AG09319 (cell line): ENCODE measurements at regions not wholly inside any gene's neighbourhood (a gene's known extent, or its start where the extent isn't known, plus 50 kb on each side); places are given as distances from the start of the nearest gene placed in this dataset.

Source experiments
- DNase-seq: peaks from one replicate; pipeline ENCODE4 v3.0.0-alpha.2; 2010; ENCODE audit warnings: low read depth; ENCODE audit errors: extremely low read depth
- CTCF ChIP-seq: IDR thresholded peaks from 2 replicates; pipeline ENCODE4 v1.5.1; 2011; ENCODE audit warnings: low read depth, mild to moderate bottlenecking, inconsistent platforms, low read length, moderate library complexity

GRCh38 chr2:175568109-175568730 is 386.7 kb upstream of the ATP5MC3 start:
- TF ChIP-seq CTCF = no peak
- no peak for DNase-seq

- no peak for DNase-seq
- no peak for TF ChIP-seq CTCF
Measured at GRCh38 chr2:175567435-175568061, 386.0 kb upstream of the ATP5MC3 start.

- no peak for DNase-seq
- no peak for TF ChIP-seq CTCF
Measured at GRCh38 chr2:175560521-175561169, 379.1 kb upstream of the ATP5MC3 start.

GRCh38 chr2:175559613-175560012 is 378.1 kb upstream of the ATP5MC3 start:
- no peak for TF ChIP-seq CTCF
- no peak for DNase-seq

GRCh38 chr2:175557810-175558377 is 376.4 kb upstream of the ATP5MC3 start:
- DNase-seq = no peak
- TF ChIP-seq CTCF = no peak

- TF ChIP-seq CTCF = no peak
- DNase-seq = no peak
Measured at GRCh38 chr2:175553910-175554309, 372.4 kb upstream of the ATP5MC3 start.

- DNase-seq = no peak
Measured at GRCh38 chr2:175552902-175553301, 371.4 kb upstream of the ATP5MC3 start.

More at GRCh38 chr2:175552902-175553301, 371.4 kb upstream of the ATP5MC3 start:
- no peak for TF ChIP-seq CTCF
